BLaER1 treated with 17β-estradiol and CSF1 and Interleukin-3, amounts not matched to agents 10 nM and 100 nM (cell line): ENCODE measurements at regions not wholly inside any gene's neighbourhood (a gene's known extent, or its start where the extent isn't known, plus 50 kb on each side); places are given as distances from the start of the nearest gene placed in this dataset.
A peak's percentile ranks its signal among the peaks of the same experiment; 100 is the strongest.

Experiments
- H3K27ac ChIP-seq, 11 experiments: shearing (Covaris generic); formaldehyde crosslinking; 2 replicates each; pipeline ENCODE4 v1.8.1; 2022
- H3K27me3 ChIP-seq, 11 experiments: shearing (Covaris generic); formaldehyde crosslinking; 2 replicates each; pipeline ENCODE4 v1.8.1; 2022
- H3K36me3 ChIP-seq, 11 experiments: shearing (Covaris generic); formaldehyde crosslinking; 2 replicates each; pipeline ENCODE4 v1.8.1; 2022
- H3K4me1 ChIP-seq, 10 experiments: shearing (Covaris generic); formaldehyde crosslinking; 2 replicates each; pipeline ENCODE4 v1.8.1; 2022
- H3K4me2 ChIP-seq, 11 experiments: shearing (Covaris generic); formaldehyde crosslinking; 2 replicates each; pipeline ENCODE4 v1.8.1; 2022
- H3K4me3 ChIP-seq, 10 experiments: shearing (Covaris generic); formaldehyde crosslinking; 2 replicates each; pipeline ENCODE4 v1.8.1; 2022
- H3K9ac ChIP-seq, 11 experiments: shearing (Covaris generic); formaldehyde crosslinking; 2 replicates each; pipeline ENCODE4 v1.8.1; 2022
- H3K9me3 ChIP-seq, 11 experiments: shearing (Covaris generic); formaldehyde crosslinking; replicated peaks in 1 of 11; 2 replicates each; pipeline ENCODE4 v1.8.1; 2022
- H4K20me1 ChIP-seq, 11 experiments: shearing (Covaris generic); formaldehyde crosslinking; 2 replicates each; pipeline ENCODE4 v1.8.1; 2022
- Cebpa-rat ChIP-seq, 11 experiments: shearing (Covaris generic); IDR thresholded peaks; 2 replicates each; pipeline ENCODE4 v1.8.1; 2022

DNA sequence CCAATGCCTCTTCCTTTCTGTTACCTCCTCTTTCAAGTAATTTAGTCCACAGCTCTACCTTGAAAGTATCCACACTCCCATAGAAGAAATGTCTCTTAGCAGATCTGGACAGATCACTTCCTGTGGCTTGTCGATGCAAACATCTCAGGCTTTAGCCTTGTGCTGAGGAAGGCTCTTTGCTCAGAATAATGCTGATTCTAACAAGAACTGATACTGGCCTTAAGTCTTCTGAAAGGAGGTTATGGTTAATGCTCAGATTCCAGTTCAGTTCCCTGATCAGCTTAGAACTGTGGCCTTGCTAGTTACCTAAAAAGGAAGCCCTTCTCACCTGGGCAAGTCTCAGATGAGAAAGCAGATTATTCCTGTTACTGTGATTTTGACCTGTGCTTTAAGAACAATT, 230.1 kb upstream of the FAT4 start:
- Histone ChIP-seq H3K9me3 (no peaks in the 10 kb centered on the region), H4K20me1 (no peaks in the 10 kb centered on the region), H3K4me1 (peaks cover 0 to 17% (median 0%) of the 10 kb centered on the region in 10 experiments; a peak in 6 of 20 replicates), H3K27me3 (no peaks in the 10 kb centered on the region), H3K27ac (peak overlapping the region in 1 of 11 experiments; percentile 21; a peak in 1 of 22 replicates), H3K4me2 (peak overlapping the region in 3 of 11 experiments; percentile 6 to 55 (median 40); a peak in 5 of 22 replicates), H3K36me3 (no peaks in the 10 kb centered on the region), H3K4me3 (no peak overlapping the region), H3K9ac (no peak overlapping the region)
- TF ChIP-seq Cebpa-rat (IDR thresholded peaks at IDR 0.05): no peak

- Histone ChIP-seq H3K4me3 (no peak overlapping the region), H3K9ac (no peak overlapping the region), H3K4me1 (peaks cover 0 to 17% (median 0%) of the 10 kb centered on the region in 10 experiments; a peak in 6 of 20 replicates), H3K36me3 (no peaks in the 10 kb centered on the region), H4K20me1 (no peaks in the 10 kb centered on the region), H3K4me2 (no peak overlapping the region), H3K27ac (no peak overlapping the region), H3K9me3 (no peaks in the 10 kb centered on the region), H3K27me3 (no peaks in the 10 kb centered on the region)
- TF ChIP-seq Cebpa-rat (IDR thresholded peaks at IDR 0.05): no peak
These were observed 231.9 kb upstream of the FAT4 start for GRCh38 chr4:125082729-125083417.

GRCh38 chr4:125072269-125072668, 242.5 kb upstream of the FAT4 start:
- Histone ChIP-seq H3K9me3 (no peaks in the 10 kb centered on the region), H4K20me1 (no peaks in the 10 kb centered on the region), H3K4me3 (no peak overlapping the region), H3K9ac (no peak overlapping the region), H3K4me1 (no peaks in the 10 kb centered on the region), H3K36me3 (no peaks in the 10 kb centered on the region), H3K27ac (no peak overlapping the region), H3K27me3 (no peaks in the 10 kb centered on the region), H3K4me2 (no peak overlapping the region)
- no peak for TF ChIP-seq Cebpa-rat (IDR thresholded peaks at IDR 0.05)

- Histone ChIP-seq H3K9ac (no peak overlapping the region), H3K9me3 (no peaks in the 10 kb centered on the region), H3K4me3 (no peak overlapping the region), H4K20me1 (no peaks in the 10 kb centered on the region), H3K36me3 (no peaks in the 10 kb centered on the region), H3K4me1 (no peaks in the 10 kb centered on the region), H3K27ac (no peak overlapping the region), H3K27me3 (no peaks in the 10 kb centered on the region), H3K4me2 (no peak overlapping the region)
- TF ChIP-seq Cebpa-rat (IDR thresholded peaks at IDR 0.05): no peak
These were observed 243.9 kb upstream of the FAT4 start for GRCh38 chr4:125070861-125071260.

GRCh38 chr4:125062115-125063050, 252.4 kb upstream of the FAT4 start:
- Histone ChIP-seq H3K27me3 (no peaks in the 10 kb centered on the region), H3K4me1 (no peaks in the 10 kb centered on the region), H3K4me3 (no peak overlapping the region), H3K36me3 (no peaks in the 10 kb centered on the region), H3K4me2 (no peak overlapping the region), H3K27ac (no peak overlapping the region), H3K9ac (no peak overlapping the region), H3K9me3 (no peaks in the 10 kb centered on the region), H4K20me1 (no peaks in the 10 kb centered on the region)
- no peak for TF ChIP-seq Cebpa-rat (IDR thresholded peaks at IDR 0.05)

GRCh38 chr4:125060376-125060775, 254.4 kb upstream of the FAT4 start:
- no peak overlapping the region for H3K9ac ChIP-seq
- no peak overlapping the region for H3K4me3 ChIP-seq
- no peak overlapping the region for H3K27ac ChIP-seq
- no peaks in the 10 kb centered on the region for H3K4me1 ChIP-seq
- no peaks in the 10 kb centered on the region for H4K20me1 ChIP-seq
- H3K36me3 ChIP-seq: no peaks in the 10 kb centered on the region
- H3K9me3 ChIP-seq: no peaks in the 10 kb centered on the region
- no peak overlapping the region for H3K4me2 ChIP-seq
- TF ChIP-seq Cebpa-rat (IDR thresholded peaks at IDR 0.05): no peak
- no peaks in the 10 kb centered on the region for H3K27me3 ChIP-seq

- H3K4me1 ChIP-seq: peaks cover 0 to 7% (median 0%) of the 10 kb centered on the region in 10 experiments; a peak in 3 of 20 replicates
- no peak overlapping the region for H3K27ac ChIP-seq
- H3K4me3 ChIP-seq: no peak overlapping the region
- no peaks in the 10 kb centered on the region for H3K36me3 ChIP-seq
- no peaks in the 10 kb centered on the region for H4K20me1 ChIP-seq
- no peak overlapping the region for H3K9ac ChIP-seq
- H3K27me3 ChIP-seq: no peaks in the 10 kb centered on the region
- H3K9me3 ChIP-seq: no peaks in the 10 kb centered on the region
- TF ChIP-seq Cebpa-rat (IDR thresholded peaks at IDR 0.05): no peak
- no peak overlapping the region for H3K4me2 ChIP-seq
These were observed 265.0 kb upstream of the FAT4 start for GRCh38 chr4:125049711-125050110.

- H3K4me1 ChIP-seq: peaks cover 0 to 7% (median 0%) of the 10 kb centered on the region in 10 experiments; a peak in 3 of 20 replicates
- H3K9me3 ChIP-seq: no peaks in the 10 kb centered on the region
- H3K4me3 ChIP-seq: no peak overlapping the region
- H3K27me3 ChIP-seq: no peaks in the 10 kb centered on the region
- H3K4me2 ChIP-seq: peak overlapping the region in 1 of 11 experiments; percentile 21; a peak in 1 of 22 replicates
- H3K36me3 ChIP-seq: no peaks in the 10 kb centered on the region
- no peak for TF ChIP-seq Cebpa-rat (IDR thresholded peaks at IDR 0.05)
- H3K9ac ChIP-seq: no peak overlapping the region
- no peak overlapping the region for H3K27ac ChIP-seq
- H4K20me1 ChIP-seq: no peaks in the 10 kb centered on the region
These were observed 269.4 kb upstream of the FAT4 start for GRCh38 chr4:125045311-125045710.

GRCh38 chr4:125044886-125045285, 269.9 kb upstream of the FAT4 start:
- Histone ChIP-seq H3K27me3 (no peaks in the 10 kb centered on the region), H3K9me3 (no peaks in the 10 kb centered on the region), H3K4me2 (no peak overlapping the region; a peak in 1 of 22 replicates), H3K36me3 (no peaks in the 10 kb centered on the region), H4K20me1 (no peaks in the 10 kb centered on the region), H3K4me3 (no peak overlapping the region), H3K9ac (no peak overlapping the region), H3K27ac (no peak overlapping the region), H3K4me1 (peaks cover 0 to 7% (median 0%) of the 10 kb centered on the region in 10 experiments; a peak in 3 of 20 replicates)
- TF ChIP-seq Cebpa-rat (IDR thresholded peaks at IDR 0.05): no peak
